NCI-H2227 (cell line): ENCODE measurements at regions not wholly inside any gene's neighbourhood (a gene's known extent, or its start where the extent isn't known, plus 50 kb on each side); places are given as distances from the start of the nearest gene placed in this dataset.

Experiments used
- DNase-seq: peaks from one replicate; lab custom pipeline; 2025; ENCODE audit not compliant: unreplicated experiment; lab: John Stamatoyannopoulos, UW

GRCh38 chr5:8949908-8950307 lies 596.0 kb downstream of the SEMA5A start:
- DNase-seq: no peak

GRCh38 chr5:8952147-8952546 lies 593.7 kb downstream of the SEMA5A start:
- no peak for DNase-seq

- DNase-seq: no peak
Measured at GRCh38 chr5:8953016-8953415, 592.9 kb downstream of the SEMA5A start.

GRCh38 chr5:8953911-8954438 lies 591.9 kb downstream of the SEMA5A start:
- DNase-seq: no peak

- DNase-seq: no peak
Measured at GRCh38 chr5:8954801-8955200, 591.1 kb downstream of the SEMA5A start.

- no peak for DNase-seq
Measured at GRCh38 chr5:8956659-8957058, 589.2 kb downstream of the SEMA5A start.

GRCh38 chr5:8958602-8959001 lies 587.3 kb downstream of the SEMA5A start:
- no peak for DNase-seq

GRCh38 chr5:8961219-8961618 lies 584.7 kb downstream of the SEMA5A start:
- DNase-seq: no peak

- DNase-seq: no peak
Measured at GRCh38 chr5:8961956-8962355, 583.9 kb downstream of the SEMA5A start.

- DNase-seq: no peak
Measured at GRCh38 chr5:8981016-8981415, 564.9 kb downstream of the SEMA5A start.

- DNase-seq: no peak
Measured at GRCh38 chr5:8981496-8981895, 564.4 kb downstream of the SEMA5A start.

GRCh38 chr5:8984386-8984785 lies 561.5 kb downstream of the SEMA5A start:
- DNase-seq: no peak
